ENCODE measurements at regions not wholly inside any gene's neighbourhood (a gene's known extent, or its start where the extent isn't known, plus 50 kb on each side); places are given as distances from the start of the nearest gene placed in this dataset.
"Not testable (repeated sequence)": the region's sequence is repeated elsewhere in the genome, so short reads cannot be mapped to it uniquely, and the experiment has no call there.

GRCh38 chr21:13826511-13826910 lies 216.9 kb downstream of the POTED start:
- H3K27me3 ChIP-seq (ENCODE audit: control insufficient read depth in 2 of 2, insufficient read depth in 2 of 2, low read length in 2 of 2); POLR2A ChIA-PET; ATAC-seq; H3K79me2 ChIP-seq (ENCODE audit: control insufficient read depth, insufficient read depth, low read length); BruUV-seq (replicated peaks); DNase-seq (ENCODE audit: extremely low read depth in 1 of 4, low spot score in 3 of 4); intact Hi-C loops (cut with micrococcal nuclease); H3K9me3 ChIP-seq (replicated peaks; ENCODE audit: control insufficient read depth, insufficient read depth, low read depth, low read length); H3K9me1 ChIP-seq (ENCODE audit: control insufficient read depth, insufficient read depth, low read length); H3K4me2 ChIP-seq (ENCODE audit: insufficient read depth, low read length); H3K4me3 ChIP-seq; H4K20me1 ChIP-seq (replicated peaks; ENCODE audit: control insufficient read depth, insufficient read depth, low read length); H2AFZ ChIP-seq (ENCODE audit: low read depth, low read length); H3K36me3 ChIP-seq (ENCODE audit: control insufficient read depth, insufficient read depth, low read length); H3K27ac ChIP-seq (ENCODE audit: extremely low read depth, low read depth, low read length); CTCF ChIA-PET (ENCODE audit: low intra/inter-chr PET ratio); H3K4me1 ChIP-seq (replicated peaks in 1 of 2; ENCODE audit: control insufficient read depth in 2 of 2, insufficient read depth in 2 of 2, low read length in 2 of 2); in situ Hi-C loops (cut with MboI); FAIRE-seq; H3K9ac ChIP-seq (ENCODE audit: insufficient read depth in 1 of 2, low read depth in 2 of 2, low read length in 2 of 2): not testable (repeated sequence)
- 0 out of 2 replicates have a peak, but pooled peaks have one; percentile 12 for TF ChIP-seq NFIC (IDR thresholded peaks at IDR 0.05)
- WGBS (ENCODE audit: insufficient coverage, low coverage, missing lambda C conversion rate), result 3% methylated on average over 13 of the region's 15 CpGs

GRCh38 chr21:13825218-13825778 lies 215.7 kb downstream of the POTED start:
- BruUV-seq (replicated peaks); DNase-seq (ENCODE audit: extremely low read depth in 1 of 4, low spot score in 3 of 4); H3K4me3 ChIP-seq; H3K4me2 ChIP-seq (ENCODE audit: insufficient read depth, low read length); CTCF ChIA-PET (ENCODE audit: low intra/inter-chr PET ratio); H3K4me1 ChIP-seq (replicated peaks in 1 of 2; ENCODE audit: control insufficient read depth in 2 of 2, insufficient read depth in 2 of 2, low read length in 2 of 2); H2AFZ ChIP-seq (ENCODE audit: low read depth, low read length); H3K79me2 ChIP-seq (ENCODE audit: control insufficient read depth, insufficient read depth, low read length); H3K27me3 ChIP-seq (ENCODE audit: control insufficient read depth in 2 of 2, insufficient read depth in 2 of 2, low read length in 2 of 2); POLR2A ChIA-PET; H4K20me1 ChIP-seq (replicated peaks; ENCODE audit: control insufficient read depth, insufficient read depth, low read length); H3K9me3 ChIP-seq (replicated peaks; ENCODE audit: control insufficient read depth, insufficient read depth, low read depth, low read length); FAIRE-seq; H3K9ac ChIP-seq (ENCODE audit: insufficient read depth in 1 of 2, low read depth in 2 of 2, low read length in 2 of 2); H3K36me3 ChIP-seq (ENCODE audit: control insufficient read depth, insufficient read depth, low read length); in situ Hi-C loops (cut with MboI); intact Hi-C loops (cut with micrococcal nuclease); H3K9me1 ChIP-seq (ENCODE audit: control insufficient read depth, insufficient read depth, low read length); H3K27ac ChIP-seq (ENCODE audit: extremely low read depth, low read depth, low read length): not testable (repeated sequence)
- WGBS (ENCODE audit: insufficient coverage, low coverage, missing lambda C conversion rate), result 18% methylated on average over 8 of the region's 26 CpGs
- TF ChIP-seq CTCF (IDR thresholded peaks at IDR 0.05 in 2 of 3, conservative IDR thresholded peaks at IDR 0.05 in 1 of 3; ENCODE audit: insufficient read depth in 2 of 3, low read depth in 1 of 3, low read length in 3 of 3), result 0 out of 6 replicates have a peak, but pooled peaks of 1 of the 3 experiments have one; percentile 28
- ATAC-seq, result peak; percentile 92

GRCh38 chr21:13820286-13820685 lies 210.7 kb downstream of the POTED start:
- H3K27me3 ChIP-seq (ENCODE audit: control insufficient read depth in 2 of 2, insufficient read depth in 2 of 2, low read length in 2 of 2); H3K4me3 ChIP-seq; in situ Hi-C loops (cut with MboI); ATAC-seq; H3K36me3 ChIP-seq (ENCODE audit: control insufficient read depth, insufficient read depth, low read length); CTCF ChIA-PET (ENCODE audit: low intra/inter-chr PET ratio); H3K4me1 ChIP-seq (replicated peaks in 1 of 2; ENCODE audit: control insufficient read depth in 2 of 2, insufficient read depth in 2 of 2, low read length in 2 of 2); POLR2A ChIA-PET; H3K4me2 ChIP-seq (ENCODE audit: insufficient read depth, low read length); H3K27ac ChIP-seq (ENCODE audit: extremely low read depth, low read depth, low read length); H3K79me2 ChIP-seq (ENCODE audit: control insufficient read depth, insufficient read depth, low read length); FAIRE-seq; H2AFZ ChIP-seq (ENCODE audit: low read depth, low read length); H3K9me1 ChIP-seq (ENCODE audit: control insufficient read depth, insufficient read depth, low read length); H3K9me3 ChIP-seq (replicated peaks; ENCODE audit: control insufficient read depth, insufficient read depth, low read depth, low read length); H3K9ac ChIP-seq (ENCODE audit: insufficient read depth in 1 of 2, low read depth in 2 of 2, low read length in 2 of 2); BruUV-seq (replicated peaks); H4K20me1 ChIP-seq (replicated peaks; ENCODE audit: control insufficient read depth, insufficient read depth, low read length); DNase-seq (ENCODE audit: extremely low read depth in 1 of 4, low spot score in 3 of 4): not testable (repeated sequence)
- intact Hi-C loops (cut with micrococcal nuclease), result loop anchor here (5.0 kb wide), 1 partner anchor 162 kb away; no protein-coding TSS in a partner anchor
- WGBS (ENCODE audit: insufficient coverage, low coverage, missing lambda C conversion rate), result 0% methylated on average over 4 of the region's 4 CpGs
